ENCODE measurements at regions not wholly inside any gene's neighbourhood (a gene's known extent, or its start where the extent isn't known, plus 50 kb on each side); places are given as distances from the start of the nearest gene placed in this dataset.

DNA sequence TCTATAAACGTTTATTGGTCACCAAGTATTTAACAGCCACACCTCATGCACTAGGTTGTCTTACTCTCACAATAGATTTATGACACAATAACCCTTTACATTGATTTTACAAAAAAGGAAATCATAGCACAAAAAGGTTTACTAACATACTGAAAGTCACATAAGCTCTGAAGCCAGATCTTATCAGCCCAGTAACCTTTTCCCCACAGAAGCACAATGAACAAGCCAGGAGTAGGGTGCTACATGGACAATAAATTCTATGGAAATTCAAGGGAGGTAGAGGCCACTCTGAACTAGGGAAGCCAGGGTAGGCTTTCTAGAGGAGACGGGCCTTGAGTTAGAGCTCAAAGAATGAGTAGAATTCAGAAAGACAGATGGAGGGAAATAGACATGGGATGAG lies 633.5 kb upstream of the CADM1 start:
- ChIA-PET CTCF (no interaction called here), POLR2A (no interaction called here)
- no peak overlapping the region for H3K27ac ChIP-seq
- TF ChIP-seq ZFP36 (IDR thresholded peaks at IDR 0.05; ENCODE audit: borderline replicate concordance, partially characterized antibody) (no peak), NFE2L2 (conservative IDR thresholded peaks at IDR 0.05; ENCODE audit: low read length) (no peak), MAFK (IDR thresholded peaks at IDR 0.05; ENCODE audit: partially characterized antibody) (no peak), NPAS2 (CRISPR knock-in tag; IDR thresholded peaks at IDR 0.05; ENCODE audit: borderline replicate concordance) (no peak), KDM5A (IDR thresholded peaks at IDR 0.05) (no peak), CEBPB (IDR thresholded peaks at IDR 0.05) (no peak), ESRRA (IDR thresholded peaks at IDR 0.05; ENCODE audit: borderline replicate concordance, low read length) (no peak), POLR2AphosphoS2 (conservative IDR thresholded peaks at IDR 0.05; ENCODE audit: low read length) (no peak), EHMT2 (IDR thresholded peaks at IDR 0.05; ENCODE audit: low read depth) (no peak), CBX2 (IDR thresholded peaks at IDR 0.05; ENCODE audit: borderline replicate concordance, low read depth) (no peak), HEYL (CRISPR knock-in tag; IDR thresholded peaks at IDR 0.05) (no peak), KDM1A (IDR thresholded peaks at IDR 0.05; ENCODE audit: low read depth) (no peak), POLR2A (IDR thresholded peaks at IDR 0.05; ENCODE audit: low read length) (no peak), FOXS1 (CRISPR knock-in tag; IDR thresholded peaks at IDR 0.05) (no peak), MYC (IDR thresholded peaks at IDR 0.05; ENCODE audit: borderline replicate concordance, low read length) (no peak), JUN (IDR thresholded peaks at IDR 0.05) (no peak), HOXB13 (CRISPR knock-in tag; IDR thresholded peaks at IDR 0.05; ENCODE audit: low read depth) (no peak), EP300 (IDR thresholded peaks at IDR 0.05) (no peak)
- TF ChIP-seq, protein P1, sequence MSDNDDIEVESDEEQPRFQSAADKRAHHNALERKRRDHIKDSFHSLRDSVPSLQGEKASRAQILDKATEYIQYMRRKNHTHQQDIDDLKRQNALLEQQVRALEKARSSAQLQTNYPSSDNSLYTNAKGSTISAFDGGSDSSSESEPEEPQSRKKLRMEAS (IDR thresholded peaks at IDR 0.05), result no peak
- no peaks in the 10 kb centered on the region for H3K4me1 ChIP-seq
- H3K4me2 ChIP-seq, result no peak overlapping the region
- DNase-seq (ENCODE audit: low read depth in 1 of 2, low spot score in 1 of 2) (no peak), FAIRE-seq (no peak), ATAC-seq (no peak)
- H3K4me3 ChIP-seq, result no peak overlapping the region
- WGBS (ENCODE audit: missing lambda C conversion rate), result 0% methylated on average over 2 of the region's 2 CpGs
- H3K9me3 ChIP-seq, result no peaks in the 10 kb centered on the region

DNA sequence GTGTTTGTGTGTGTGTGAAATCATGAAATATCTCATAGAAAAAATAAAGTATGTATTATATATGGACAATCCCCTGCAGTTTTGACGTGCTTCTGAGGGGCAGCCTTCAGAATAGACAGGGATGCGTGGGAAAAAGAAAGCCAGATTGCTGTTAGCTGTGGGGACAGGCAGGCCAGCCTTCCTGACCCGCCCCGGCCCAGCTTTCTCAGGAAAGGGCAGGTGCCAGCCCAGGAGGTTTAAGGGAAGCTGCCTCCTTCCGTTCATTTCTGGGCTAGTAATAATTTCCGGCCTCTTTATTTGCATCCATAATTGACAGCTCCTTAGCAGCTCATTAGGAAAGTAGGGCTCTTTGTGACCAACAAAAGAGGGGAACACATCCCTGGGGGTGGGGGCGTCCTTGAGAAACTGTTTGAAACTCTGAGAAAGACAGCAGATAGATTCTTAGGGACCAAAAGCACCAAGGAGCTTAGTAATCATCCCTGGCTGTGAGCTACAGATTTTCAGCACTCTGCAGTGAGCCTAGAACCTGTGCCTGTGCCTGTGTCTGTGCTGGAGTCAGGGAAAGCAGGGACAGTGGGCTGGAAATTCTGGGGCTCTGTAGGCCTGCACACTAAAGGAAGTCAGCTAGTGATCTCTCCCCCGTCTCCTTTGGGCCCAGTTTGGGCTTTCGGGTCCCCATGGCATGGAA lies 632.9 kb upstream of the CADM1 start:
- Histone ChIP-seq H3K4me2 (no peak overlapping the region), H3K4me1 (no peaks in the 10 kb centered on the region), H3K27ac (no peak overlapping the region), H3K9me3 (no peaks in the 10 kb centered on the region), H3K4me3 (no peak overlapping the region)
- TF ChIP-seq ZC3H11A (IDR thresholded peaks at IDR 0.05), result no peak
- no peak for TF ChIP-seq HEYL (CRISPR knock-in tag; IDR thresholded peaks at IDR 0.05)
- ChIA-PET CTCF (no interaction called here), POLR2A (no interaction called here)
- ATAC-seq, result no peak
- FAIRE-seq, result no peak
- DNase-seq (ENCODE audit: low read depth in 1 of 2, low spot score in 1 of 2), result no peak
- WGBS (ENCODE audit: missing lambda C conversion rate), result 18% methylated on average over 8 of the region's 9 CpGs

DNA sequence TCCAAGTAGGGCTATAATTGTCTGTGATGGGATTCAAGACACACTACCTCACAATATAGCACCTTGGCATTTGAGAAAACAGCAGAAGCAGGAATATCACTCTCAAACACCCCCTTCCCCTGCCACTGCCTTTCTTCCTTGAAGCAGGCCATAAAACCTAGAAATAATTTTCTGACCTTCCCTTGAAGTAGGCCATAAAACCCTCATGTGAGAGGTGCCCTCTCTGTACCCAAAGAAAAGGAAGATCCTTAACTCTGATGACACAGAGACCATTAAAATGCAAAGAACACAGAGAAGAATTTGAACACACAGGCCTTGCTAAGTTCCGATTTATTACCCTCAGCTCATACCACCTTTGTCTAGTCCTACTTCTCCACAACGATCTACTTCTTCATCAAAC lies 631.7 kb upstream of the CADM1 start:
- FAIRE-seq (no peak), ATAC-seq (no peak), DNase-seq (ENCODE audit: low read depth in 1 of 2, low spot score in 1 of 2) (no peak)
- Histone ChIP-seq H3K9me3 (no peaks in the 10 kb centered on the region), H3K4me2 (no peak overlapping the region), H3K4me1 (no peaks in the 10 kb centered on the region), H3K27ac (no peak overlapping the region), H3K4me3 (no peak overlapping the region)
- ChIA-PET POLR2A (no interaction called here), CTCF (no interaction called here)
- TF ChIP-seq CEBPB (IDR thresholded peaks at IDR 0.05) (no peak), BHLHE40 (IDR thresholded peaks at IDR 0.05; ENCODE audit: low read depth, low read length) (no peak), SREBF2 (IDR thresholded peaks at IDR 0.05) (no peak), TFCP2L1 (CRISPR knock-in tag; IDR thresholded peaks at IDR 0.05) (no peak), ATOH8 (CRISPR knock-in tag; IDR thresholded peaks at IDR 0.05; ENCODE audit: low read depth) (no peak), EP300 (IDR thresholded peaks at IDR 0.05) (no peak)
- WGBS (ENCODE audit: missing lambda C conversion rate), result 24% methylated on average over 2 of the region's 2 CpGs
